ENCODE measurements at regions not wholly inside any gene's neighbourhood (a gene's known extent, or its start where the extent isn't known, plus 50 kb on each side); places are given as distances from the start of the nearest gene placed in this dataset.

GRCh38 chr1:148318123-148318903, 164.8 kb downstream of the PPIAL4G start:
- peak overlapping the region in 2 of 4 donors; percentile 17 to 30 for H3K4me3 ChIP-seq
- no peak for DNase-seq
- whole genome bisulfite sequencing, 2 donors: 9 to 32% methylated on average over 39 of the region's 39 CpGs
- peaks cover 0 to 43% (median 26%) of the 10 kb centered on the region in 3 donors for H3K27me3 ChIP-seq
- TF ChIP-seq POLR2AphosphoS5 (IDR thresholded peaks at IDR 0.05) (no peak), EP300 (IDR thresholded peaks at IDR 0.05) (no peak), CTCF (IDR thresholded peaks at IDR 0.05) (no peak), POLR2A (IDR thresholded peaks at IDR 0.05) (no peak)
- peaks cover 0 to 7% (median 0%) of the 10 kb centered on the region in 4 donors for H3K4me1 ChIP-seq
- intact Hi-C loops (cut with DNase I): no loop called here
- H3K9me3 ChIP-seq: no peaks in the 10 kb centered on the region
- no peak overlapping the region for H3K27ac ChIP-seq
- no peaks in the 10 kb centered on the region for H3K36me3 ChIP-seq

GRCh38 chr1:148317288-148317985, 165.4 kb upstream of the NBPF11 start:
- H3K27me3 ChIP-seq: peaks cover 0 to 43% (median 26%) of the 10 kb centered on the region in 3 donors
- peak overlapping the region in 1 of 4 donors; percentile 30 for H3K4me3 ChIP-seq
- no peaks in the 10 kb centered on the region for H3K9me3 ChIP-seq
- DNase-seq: no peak
- WGBS, 2 donors: 48 to 69% methylated on average over 42 of the region's 42 CpGs
- no peak for TF ChIP-seq POLR2AphosphoS5 (IDR thresholded peaks at IDR 0.05)
- TF ChIP-seq POLR2A (IDR thresholded peaks at IDR 0.05): no peak
- TF ChIP-seq CTCF (IDR thresholded peaks at IDR 0.05): no peak
- TF ChIP-seq EP300 (IDR thresholded peaks at IDR 0.05): no peak
- intact Hi-C loops (cut with DNase I): no loop called here
- H3K4me1 ChIP-seq: peaks cover 0 to 7% (median 0%) of the 10 kb centered on the region in 4 donors
- no peaks in the 10 kb centered on the region for H3K36me3 ChIP-seq
- H3K27ac ChIP-seq: no peak overlapping the region

GRCh38 chr1:148315071-148315811, 163.2 kb upstream of the NBPF11 start:
- Histone ChIP-seq H3K36me3 (no peaks in the 10 kb centered on the region), H3K27me3 (peaks cover 4 to 55% (median 35%) of the 10 kb centered on the region in 3 donors), H3K9me3 (no peaks in the 10 kb centered on the region), H3K4me1 (peaks cover 0 to 7% (median 0%) of the 10 kb centered on the region in 4 donors), H3K4me3 (no peak overlapping the region), H3K27ac (no peak overlapping the region)
- no peak for DNase-seq
- TF ChIP-seq POLR2AphosphoS5 (IDR thresholded peaks at IDR 0.05) (no peak), EP300 (IDR thresholded peaks at IDR 0.05) (no peak), CTCF (IDR thresholded peaks at IDR 0.05) (no peak), POLR2A (IDR thresholded peaks at IDR 0.05) (no peak)
- WGBS, 2 donors: 79% methylated on average over 6 of the region's 6 CpGs
- intact Hi-C loops (cut with DNase I): no loop called here

- no peak overlapping the region for H3K27ac ChIP-seq
- TF ChIP-seq POLR2A (IDR thresholded peaks at IDR 0.05) (no peak), POLR2AphosphoS5 (IDR thresholded peaks at IDR 0.05) (no peak), CTCF (IDR thresholded peaks at IDR 0.05) (no peak), EP300 (IDR thresholded peaks at IDR 0.05) (no peak)
- peaks cover 0 to 10% (median 0%) of the 10 kb centered on the region in 4 donors for H3K4me1 ChIP-seq
- H3K27me3 ChIP-seq: peaks cover 6 to 58% (median 48%) of the 10 kb centered on the region in 3 donors
- H3K36me3 ChIP-seq: no peaks in the 10 kb centered on the region
- no peak overlapping the region for H3K4me3 ChIP-seq
- DNase-seq: no peak
- intact Hi-C loops (cut with DNase I): no loop called here
- H3K9me3 ChIP-seq: no peaks in the 10 kb centered on the region
Measured at GRCh38 chr1:148310807-148311206, 158.7 kb upstream of the NBPF11 start.
